H9 (cell line): ENCODE measurements at regions not wholly inside any gene's neighbourhood (a gene's known extent, or its start where the extent isn't known, plus 50 kb on each side); places are given as distances from the start of the nearest gene placed in this dataset.

Experiments used
- DNase-seq: peaks from one replicate; pipeline ENCODE4 v3.0.0-alpha.2; 2017
- H2AFZ ChIP-seq: one replicate; pipeline ENCODE4 v1.6.1; 2013; ENCODE audit warnings: mild to moderate bottlenecking, low read length, control low read depth, moderate library complexity
- H2AK5ac ChIP-seq: 2 replicates; pipeline ENCODE4 v1.6.1; 2013; ENCODE audit warnings: low read length, control low read depth, mixed read lengths; ENCODE audit not compliant: insufficient read length
- H2BK120ac ChIP-seq: one replicate; pipeline ENCODE4 v1.6.1; 2013; ENCODE audit warnings: low read depth, mild to moderate bottlenecking, low read length, control low read depth, inconsistent platforms; ENCODE audit not compliant: poor library complexity, severe bottlenecking
- H2BK12ac ChIP-seq: 2 replicates; pipeline ENCODE4 v1.6.1; 2013; ENCODE audit warnings: low read length, control low read depth, mixed read lengths, low read depth; ENCODE audit not compliant: insufficient read length
- H2BK15ac ChIP-seq: 2 replicates; pipeline ENCODE4 v1.6.1; 2013; ENCODE audit warnings: low read depth, low read length, control low read depth
- H2BK20ac ChIP-seq: one replicate; pipeline ENCODE4 v1.6.1; 2013; ENCODE audit warnings: low read depth, mild to moderate bottlenecking, low read length, control low read depth, inconsistent platforms; ENCODE audit not compliant: poor library complexity, severe bottlenecking
- H2BK5ac ChIP-seq: 2 replicates; pipeline ENCODE4 v1.6.1; 2013; ENCODE audit warnings: low read length, control low read depth, mixed read lengths; ENCODE audit not compliant: insufficient read length
- H3K14ac ChIP-seq: 2 replicates; pipeline ENCODE4 v1.6.1; 2013; ENCODE audit warnings: low read length, control low read depth; ENCODE audit not compliant: insufficient read depth
- H3K18ac ChIP-seq: 2 replicates; pipeline ENCODE4 v1.6.1; 2013; ENCODE audit warnings: low read depth, mild to moderate bottlenecking, mixed read lengths, low read length, control low read depth; ENCODE audit not compliant: insufficient read length
- H3K23ac ChIP-seq: 2 replicates; pipeline ENCODE4 v1.6.1; 2013; ENCODE audit warnings: low read length, control low read depth, mixed read lengths, low read depth; ENCODE audit not compliant: insufficient read length
- H3K23me2 ChIP-seq: 2 replicates; pipeline ENCODE4 v1.6.1; 2013; ENCODE audit warnings: low read depth, mild to moderate bottlenecking, mixed read lengths, low read length, control low read depth; ENCODE audit not compliant: insufficient read length, poor library complexity, severe bottlenecking
- H3K27ac ChIP-seq: 2 replicates; pipeline ENCODE4 v1.5.1; 2013; ENCODE audit warnings: low read length, control low read depth, mixed read lengths, low read depth; ENCODE audit not compliant: insufficient read length
- H3K27me3 ChIP-seq: 2 replicates; pipeline ENCODE4 v1.6.1; 2013; ENCODE audit warnings: low read length, control low read depth, inconsistent platforms; ENCODE audit not compliant: insufficient read depth
- H3K4ac ChIP-seq: 2 replicates; pipeline ENCODE4 v1.6.1; 2013; ENCODE audit warnings: low read depth, mild to moderate bottlenecking, control low read depth, inconsistent platforms, low read length, moderate library complexity
- H3K4me1 ChIP-seq: 2 replicates; pipeline ENCODE4 v1.6.1; 2013; ENCODE audit warnings: low read length, control low read depth, inconsistent platforms; ENCODE audit not compliant: insufficient read depth
- H3K4me2 ChIP-seq: 2 replicates; pipeline ENCODE4 v1.6.1; 2013; ENCODE audit warnings: low read length, control low read depth, mixed read lengths; ENCODE audit not compliant: insufficient read length, insufficient read depth
- H3K56ac ChIP-seq: 2 replicates; pipeline ENCODE4 v1.6.1; 2013; ENCODE audit warnings: low read depth, mild to moderate bottlenecking, mixed read lengths, low read length, control low read depth; ENCODE audit not compliant: insufficient read length
- H3K79me1 ChIP-seq: 2 replicates; pipeline ENCODE4 v1.6.1; 2013; ENCODE audit warnings: low read depth, mild to moderate bottlenecking, moderate library complexity, low read length, control low read depth, inconsistent platforms; ENCODE audit not compliant: insufficient read depth, poor library complexity, severe bottlenecking
- H3K79me2 ChIP-seq: 2 replicates; pipeline ENCODE4 v1.6.1; 2013; ENCODE audit warnings: low read length, control low read depth, inconsistent platforms; ENCODE audit not compliant: insufficient read depth
- H3K9ac ChIP-seq: 2 replicates; pipeline ENCODE4 v1.6.1; 2013; ENCODE audit warnings: low read length, control low read depth, mixed read lengths; ENCODE audit not compliant: insufficient read length; ENCODE audit errors: extremely low read depth
- H3K9me3 ChIP-seq: one replicate; pipeline ENCODE4 v1.6.1; 2013; ENCODE audit warnings: low read depth, low read length, inconsistent platforms; ENCODE audit not compliant: control insufficient read depth
- H3T11ph ChIP-seq: one replicate; pipeline ENCODE4 v1.6.1; 2013; ENCODE audit warnings: mild to moderate bottlenecking, low read length, control low read depth, inconsistent platforms
- H4K20me1 ChIP-seq: one replicate; pipeline ENCODE4 v1.6.1; 2013; ENCODE audit not compliant: control insufficient read depth, insufficient read length, insufficient read depth
- H4K5ac ChIP-seq: 2 replicates; pipeline ENCODE4 v1.6.1; 2013; ENCODE audit warnings: low read depth, mild to moderate bottlenecking, mixed read lengths, low read length, control low read depth; ENCODE audit not compliant: insufficient read length
- H4K8ac ChIP-seq: replicated peaks from 2 replicates; pipeline ENCODE4 v1.6.1; 2013; ENCODE audit warnings: low read length, control low read depth, mixed read lengths, low read depth; ENCODE audit not compliant: insufficient read length
- H4K91ac ChIP-seq: 2 replicates; pipeline ENCODE4 v1.6.1; 2013; ENCODE audit warnings: low read depth, mild to moderate bottlenecking, moderate library complexity, mixed read lengths, low read length, control low read depth; ENCODE audit not compliant: insufficient read length
- H3K27ac Mint-ChIP-seq, 3 experiments: 2 replicates in 2 of 3; 3 replicates in 1 of 3; pipeline ENCODE4 v1.8.0; 2020 to 2021; ENCODE audit warnings: mixed read lengths in 3 of 3, mild to moderate bottlenecking in 1 of 3, moderate library complexity in 1 of 3
- H3K27me3 Mint-ChIP-seq: 2 replicates; pipeline ENCODE4 v1.8.0; 2021; ENCODE audit warnings: low read depth, mild to moderate bottlenecking, moderate library complexity, mixed read lengths
- H3K36me3 Mint-ChIP-seq, 3 experiments: 2 replicates in 2 of 3; 3 replicates in 1 of 3; pipeline ENCODE4 v1.8.0; 2020 to 2021; ENCODE audit warnings: low read depth in 3 of 3, mixed read lengths in 3 of 3; ENCODE audit not compliant: insufficient read depth in 1 of 3
- H3K4me1 Mint-ChIP-seq, 2 experiments: 2 replicates each; pipeline ENCODE4 v1.8.0; 2020; ENCODE audit warnings: mixed read lengths in 2 of 2
- H3K4me3 Mint-ChIP-seq, 2 experiments: 2 replicates in 1 of 2; 3 replicates in 1 of 2; pipeline ENCODE4 v1.8.0; 2020 to 2021; ENCODE audit warnings: mild to moderate bottlenecking in 2 of 2, mixed read lengths in 2 of 2, moderate library complexity in 1 of 2
- H3K9me3 Mint-ChIP-seq, 2 experiments: 2 replicates in 1 of 2; 3 replicates in 1 of 2; pipeline ENCODE4 v1.8.0; 2020; ENCODE audit warnings: mild to moderate bottlenecking in 2 of 2, mixed read lengths in 2 of 2, moderate library complexity in 1 of 2
- CTCF ChIP-seq: fragments of 200-600 bp; sonication (generic); conservative IDR thresholded peaks from 3 replicates; pipeline ENCODE4 v1.8.0; 2021; ENCODE audit warnings: antibody characterized with exemption, mild to moderate bottlenecking
- WGBS: extraction: QIAGEN DNeasy Blood & Tissue Kit; methylation state at CpG from one replicate; pipeline ENCODE4 v1.1.7; 2013; ENCODE audit warnings: missing lambda C conversion rate, low lambda C conversion rate, mixed read lengths; ENCODE audit not compliant: insufficient read length; ENCODE audit errors: extremely low coverage; 5-methylcytosine and 5-hydroxymethylcytosine counted together

GRCh38 chr13:21322327-21322965, 136.7 kb downstream of the ZDHHC20 start:
- Histone ChIP-seq H2BK15ac (no peak overlapping the region), H3K4ac (no peak overlapping the region), H4K5ac (no peak overlapping the region), H3K14ac (no peak overlapping the region), H2BK120ac (no peak overlapping the region), H2AFZ (no peak overlapping the region), H3K9ac (no peak overlapping the region), H3K23me2 (peaks cover 7% of the 10 kb centered on the region), H3K4me2 (no peak overlapping the region), H3T11ph (no peak overlapping the region), H3K23ac (no peak overlapping the region), H4K8ac (no peak overlapping the region), H3K4me1 (no peaks in the 10 kb centered on the region; the same call in 1 of the 2 replicates), H4K20me1 (no peaks in the 10 kb centered on the region), H2BK5ac (no peak overlapping the region), H3K9me3 (no peaks in the 10 kb centered on the region), H3K27ac (no peak overlapping the region), H3K79me1 (no peaks in the 10 kb centered on the region), H3K79me2 (no peaks in the 10 kb centered on the region), H2BK20ac (no peak overlapping the region), H2BK12ac (no peak overlapping the region), H3K18ac (no peak overlapping the region), H3K27me3 (no peaks in the 10 kb centered on the region; the same call in 1 of the 2 replicates), H2AK5ac (no peak overlapping the region), H3K56ac (no peak overlapping the region), H4K91ac (no peak overlapping the region)
- H3K27ac Mint-ChIP-seq: no peak overlapping the region
- no peak overlapping the region for H3K4me3 Mint-ChIP-seq
- DNase-seq: no peak
- H3K4me1 Mint-ChIP-seq: peaks cover 16 to 21% of the 10 kb centered on the region in 2 experiments
- peaks cover 2 to 3% of the 10 kb centered on the region in 2 experiments; a peak in 2 of 5 replicates for H3K9me3 Mint-ChIP-seq
- no peak for TF ChIP-seq CTCF
- H3K27me3 Mint-ChIP-seq: peaks cover 15% of the 10 kb centered on the region
- no peaks in the 10 kb centered on the region for H3K36me3 Mint-ChIP-seq
- no CpG with 5 or more reads among the region's 11 CpGs for WGBS
